GM19468 (cell line): ENCODE measurements at regions not wholly inside any gene's neighbourhood (a gene's known extent, or its start where the extent isn't known, plus 50 kb on each side); places are given as distances from the start of the nearest gene placed in this dataset.

Source experiments
- ATAC-seq: cut with Tn5 transposase; IDR thresholded peaks from one replicate; pipeline ENCODE4 v1.9.1; 2021; ENCODE audit warnings: mild to moderate bottlenecking, moderate library complexity, moderate number of reproducible peaks; ENCODE audit not compliant: unreplicated experiment; ENCODE audit errors: extremely low read depth

DNA sequence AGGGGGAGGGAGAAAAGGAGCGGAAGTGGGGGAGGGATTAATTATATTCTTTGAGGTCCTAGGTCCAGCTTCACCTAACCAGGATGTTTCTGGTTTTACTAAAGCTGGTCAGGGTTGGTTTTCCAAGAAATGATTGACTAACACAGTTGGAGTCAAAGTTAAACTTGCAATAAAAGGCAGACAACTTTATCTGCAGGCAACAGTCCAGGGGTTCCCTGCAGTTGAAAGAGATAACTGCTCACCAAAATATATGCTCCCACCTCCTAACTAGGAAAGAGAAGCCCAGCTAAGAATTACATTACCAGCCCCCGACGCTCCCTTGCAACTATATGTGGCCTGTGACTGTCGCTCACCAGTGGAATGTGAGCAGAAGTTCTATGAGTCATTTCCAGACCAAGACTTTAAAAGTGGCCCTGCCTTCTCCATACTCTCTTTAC lies 140.0 kb upstream of the PKDCC start:
- ATAC-seq, result no peak

DNA sequence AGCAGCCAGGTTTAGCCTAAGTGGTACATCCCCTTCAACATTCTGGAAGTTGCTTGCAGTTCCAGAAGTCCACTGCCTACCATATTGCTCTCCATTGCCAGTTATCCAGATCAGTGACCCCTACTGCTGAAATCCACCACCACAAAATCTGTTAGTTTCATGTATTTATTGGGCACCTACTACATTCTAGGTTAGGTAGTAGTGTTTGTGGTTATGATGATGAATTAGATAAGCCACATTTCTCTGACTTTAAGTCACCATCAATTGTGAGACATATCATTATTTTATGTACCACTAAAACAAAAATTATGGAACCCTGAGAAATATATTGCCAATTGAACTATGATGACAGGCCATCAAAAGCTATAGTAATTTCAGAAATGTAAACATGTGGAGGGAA lies 139.5 kb upstream of the PKDCC start:
- ATAC-seq, result no peak

DNA sequence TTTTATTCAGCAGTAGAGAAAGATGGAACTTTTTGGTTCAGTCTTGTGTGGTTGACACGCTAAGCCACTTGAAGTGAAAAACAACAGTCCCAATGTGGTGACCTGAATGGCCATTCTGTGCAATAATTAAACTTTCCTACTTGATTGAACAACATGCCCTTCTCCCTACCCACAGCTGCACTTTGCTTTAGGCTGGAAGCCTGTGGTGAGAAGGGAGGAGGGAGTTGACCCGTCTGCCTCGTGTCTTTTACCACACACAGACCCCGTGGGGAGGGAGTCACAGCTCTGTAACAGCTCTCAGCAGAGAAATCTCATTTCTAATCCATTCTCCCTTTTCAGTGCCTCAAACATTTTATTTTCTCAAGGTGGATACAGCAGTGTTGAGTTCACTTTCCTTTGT lies 138.2 kb upstream of the PKDCC start:
- ATAC-seq, result no peak

DNA sequence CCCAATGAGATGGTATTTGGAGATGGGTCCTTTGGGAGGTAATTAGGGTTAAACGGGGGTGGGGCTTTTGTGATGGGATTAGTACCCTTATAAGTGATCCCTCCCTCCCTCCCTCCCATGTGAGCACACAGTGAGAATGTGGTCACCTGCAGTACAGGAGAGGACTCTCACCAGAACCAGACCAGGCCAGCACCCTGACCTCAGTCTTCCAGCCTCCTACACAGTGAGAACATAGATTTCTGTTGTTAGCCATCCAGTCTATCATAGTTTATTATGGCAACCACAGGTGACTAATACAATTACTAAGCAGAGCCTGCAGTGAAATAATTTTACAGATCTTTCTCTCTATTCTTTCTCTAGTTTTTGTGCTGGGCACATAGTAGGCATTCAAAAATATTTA lies 137.7 kb upstream of the PKDCC start:
- ATAC-seq, result no peak

DNA sequence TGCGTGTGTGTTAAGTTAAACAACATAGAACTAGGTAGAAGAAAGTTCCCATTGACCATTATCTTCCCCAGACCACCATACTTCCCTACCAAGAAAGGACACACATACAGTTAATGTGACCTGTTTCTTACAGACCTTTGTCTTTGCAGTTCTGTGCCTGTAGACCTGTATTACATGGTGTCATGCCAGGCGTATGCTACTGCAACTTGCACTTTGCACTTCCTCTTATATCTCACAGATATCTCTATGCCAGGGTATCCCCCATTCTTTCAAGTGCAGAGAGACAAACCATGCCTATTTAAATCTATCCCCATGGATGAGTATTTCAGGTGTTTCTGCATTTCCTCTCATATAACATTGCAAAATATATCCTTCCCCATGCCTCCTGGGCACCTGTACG lies 136.8 kb upstream of the PKDCC start:
- no peak for ATAC-seq

DNA sequence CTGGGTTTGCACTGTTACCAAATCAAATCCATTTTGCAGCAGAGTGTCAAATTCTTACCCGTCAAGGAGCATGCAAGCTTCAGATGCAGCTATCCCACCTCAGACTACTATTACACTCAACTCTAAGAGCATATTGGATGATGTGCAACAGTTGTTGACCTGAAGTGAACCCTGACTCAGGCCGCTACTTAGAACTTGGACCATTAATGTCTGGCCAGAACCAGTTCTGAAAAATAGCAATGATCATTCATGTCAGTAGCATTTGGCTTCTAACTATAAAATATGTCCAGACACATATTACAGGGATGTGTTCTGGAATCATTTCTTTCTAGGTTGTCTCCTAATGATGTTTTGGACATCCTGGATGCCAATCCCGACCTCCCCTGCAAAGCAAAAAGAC lies 135.5 kb upstream of the PKDCC start:
- no peak for ATAC-seq

DNA sequence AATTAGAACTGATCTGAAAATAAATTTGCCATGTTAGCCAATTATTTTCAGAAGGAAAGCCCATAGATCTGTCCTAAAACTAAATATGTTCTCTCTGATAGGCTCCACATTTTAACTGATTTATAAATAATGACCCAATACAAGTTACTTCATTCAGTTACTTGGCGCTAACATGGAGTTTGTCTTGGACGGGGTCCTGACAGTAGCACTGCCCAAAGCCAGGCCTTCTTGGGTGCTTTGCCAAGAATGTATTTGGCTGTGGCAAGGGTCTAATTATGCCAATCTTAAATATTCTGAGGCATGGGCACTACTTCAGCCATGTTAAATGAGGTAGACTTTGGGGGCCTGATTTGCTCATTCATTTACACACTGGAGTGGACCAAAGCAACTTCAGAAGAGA lies 135.0 kb upstream of the PKDCC start:
- no peak for ATAC-seq

DNA sequence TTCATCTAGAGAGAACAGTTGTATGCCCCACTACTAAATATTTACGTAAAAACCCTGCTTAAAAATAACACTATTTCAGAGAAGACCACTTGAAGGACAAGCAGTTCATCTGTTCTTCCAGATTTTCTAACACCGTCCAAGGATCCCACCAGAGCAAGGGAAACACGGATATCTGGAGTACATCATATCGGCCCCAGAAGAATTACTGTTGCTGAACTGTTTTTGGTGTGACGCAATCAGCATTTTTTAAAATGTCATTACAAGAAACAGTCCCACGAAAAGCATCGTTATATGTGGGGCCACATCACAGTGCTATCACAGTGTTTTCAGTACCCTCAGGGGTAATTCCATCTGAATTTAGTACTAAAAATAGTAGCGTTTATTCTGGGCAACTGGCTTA lies 134.5 kb upstream of the PKDCC start:
- ATAC-seq, result no peak

DNA sequence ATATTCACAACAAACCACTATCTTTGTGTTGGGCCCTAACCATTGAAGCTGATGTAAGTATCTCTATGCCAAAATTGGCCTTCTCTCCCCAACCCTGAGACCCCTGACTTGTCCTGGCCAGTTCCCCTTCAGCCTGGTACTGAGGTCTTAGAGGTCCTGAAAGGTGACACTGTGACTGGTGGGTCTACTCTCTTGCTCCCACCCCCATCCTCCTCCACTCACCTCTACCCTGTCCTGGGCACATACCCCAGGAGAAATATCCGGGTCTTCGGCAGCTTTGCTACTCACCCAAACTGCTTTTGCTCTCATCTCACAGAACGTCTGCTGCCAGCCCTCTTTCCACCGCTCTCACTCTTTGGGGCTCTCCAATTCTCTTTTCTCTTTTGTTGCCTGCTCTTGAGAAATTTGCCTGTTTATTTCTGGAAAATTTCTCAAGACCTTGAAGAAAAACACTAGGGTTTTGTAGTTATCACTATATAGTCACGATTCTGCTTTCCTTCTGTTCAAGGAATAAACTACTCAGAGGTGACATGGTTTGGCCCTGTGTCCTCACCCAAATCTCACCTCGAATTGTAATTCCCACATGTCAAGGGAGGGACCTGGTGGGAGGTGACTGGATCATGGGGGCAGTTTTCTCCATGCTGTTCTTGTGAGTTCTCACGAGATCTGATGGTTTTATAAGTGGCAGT lies 133.8 kb upstream of the PKDCC start:
- ATAC-seq, result no peak

DNA sequence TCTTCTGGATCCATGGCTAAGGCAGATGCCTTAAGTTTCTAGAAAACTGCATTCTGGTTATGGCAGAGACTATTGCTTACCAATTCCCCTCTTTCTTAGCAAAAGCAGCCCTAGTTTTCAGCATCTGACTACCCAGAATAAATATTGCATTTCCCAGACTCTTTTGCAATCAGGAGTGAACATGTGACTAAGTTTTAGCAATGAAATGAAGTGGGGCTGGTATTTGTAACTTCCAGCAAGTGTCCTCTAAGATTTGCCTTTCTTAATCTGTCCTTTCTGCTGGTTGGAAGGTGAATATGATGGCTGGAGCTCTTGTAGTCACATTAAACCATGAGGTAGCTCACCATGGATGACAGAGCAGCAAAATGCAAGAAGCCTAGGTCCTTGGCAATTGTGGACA lies 132.9 kb upstream of the PKDCC start:
- no peak for ATAC-seq

DNA sequence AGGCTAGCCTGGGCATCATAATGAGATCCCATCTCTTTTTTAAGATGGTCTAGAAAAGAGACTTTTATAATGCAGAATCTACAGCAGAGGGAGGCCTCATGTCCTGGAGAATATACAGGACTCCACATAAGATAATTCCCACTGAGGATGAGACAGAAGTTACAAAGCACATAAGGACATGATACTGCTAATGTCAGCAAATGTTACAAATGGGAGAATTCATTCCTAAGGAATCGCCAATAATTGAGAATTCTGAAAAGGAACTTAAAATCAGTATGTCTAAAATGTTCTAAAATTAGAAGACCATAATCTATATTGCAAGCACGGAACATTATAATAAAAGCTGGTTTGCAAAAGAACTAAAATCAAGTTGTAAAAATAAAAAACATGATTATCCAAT lies 131.6 kb upstream of the PKDCC start:
- no peak for ATAC-seq

DNA sequence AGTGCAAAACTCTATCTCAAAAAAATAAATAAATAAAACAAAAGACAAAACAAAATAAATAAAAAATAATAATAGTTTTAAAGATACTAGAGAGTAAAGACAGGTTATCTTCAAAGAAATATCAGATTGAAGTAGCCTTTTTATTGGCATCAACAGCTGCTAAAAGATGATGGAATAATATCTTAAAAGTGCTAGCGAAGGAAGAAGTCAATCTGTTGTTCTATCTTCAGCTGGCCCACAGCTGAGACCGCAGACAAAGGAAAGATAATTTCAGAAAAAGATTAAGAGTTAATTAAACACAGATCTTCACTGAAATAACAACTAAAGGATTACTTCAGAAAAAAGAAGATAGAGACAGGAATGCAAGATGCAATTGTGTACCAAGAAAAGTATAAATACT lies 130.2 kb upstream of the PKDCC start:
- no peak for ATAC-seq

DNA sequence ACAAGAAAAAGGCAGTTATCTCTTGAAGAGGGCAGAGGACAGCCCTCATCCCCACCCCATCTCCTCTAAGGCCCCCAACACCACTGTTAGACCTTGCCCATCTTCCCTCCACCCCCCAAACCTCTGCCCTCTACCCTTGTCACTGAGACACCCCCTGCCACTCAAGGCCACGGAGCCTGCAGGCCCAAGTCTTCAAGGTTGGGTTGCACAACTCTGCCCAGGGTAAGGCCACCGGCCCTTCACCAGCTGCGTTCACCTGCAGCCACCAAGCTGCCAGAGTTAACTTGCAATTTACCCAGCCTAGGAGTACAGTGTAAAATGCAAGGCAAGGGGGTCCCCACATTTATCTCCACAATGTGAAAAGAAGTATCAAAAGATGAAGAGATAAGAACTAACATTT lies 128.7 kb upstream of the PKDCC start:
- no peak for ATAC-seq

DNA sequence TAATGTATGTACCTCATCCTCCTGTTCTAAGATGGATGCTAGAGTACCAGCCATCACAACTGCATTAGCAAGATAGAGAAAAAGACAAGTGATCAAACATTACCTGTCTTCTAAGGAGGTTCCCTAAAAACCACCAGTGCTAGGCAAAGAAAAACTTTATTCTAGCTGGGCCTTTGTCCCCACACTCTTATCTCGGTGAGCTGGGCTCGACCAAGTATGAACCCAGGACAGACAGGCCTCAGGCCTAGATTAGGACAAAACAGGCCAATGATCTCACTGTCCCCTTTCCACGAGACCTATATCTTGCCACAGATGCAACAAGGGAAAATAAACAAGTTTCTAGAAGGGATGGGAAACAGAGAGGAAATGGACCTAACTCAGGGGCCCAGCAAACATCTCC lies 127.6 kb upstream of the PKDCC start:
- ATAC-seq, result no peak

DNA sequence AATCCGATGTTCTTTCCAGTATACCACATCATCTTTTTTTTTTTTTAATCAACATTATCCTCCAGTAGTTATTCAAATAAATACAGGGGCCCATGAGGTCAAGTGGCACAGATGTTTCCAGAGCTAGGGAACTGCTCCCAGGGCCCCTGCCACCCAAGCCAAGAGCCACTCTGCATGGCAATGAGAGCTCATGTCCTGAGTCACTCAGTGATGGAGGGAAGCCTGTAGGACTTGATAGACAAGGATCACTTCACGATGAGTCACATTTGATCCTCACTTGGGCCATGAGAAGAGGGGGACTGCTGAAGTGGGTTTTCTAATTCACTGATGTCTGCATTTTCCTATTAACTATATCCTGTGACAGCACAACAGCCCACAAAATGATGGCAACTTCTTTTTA lies 127.0 kb upstream of the PKDCC start:
- ATAC-seq, result no peak

DNA sequence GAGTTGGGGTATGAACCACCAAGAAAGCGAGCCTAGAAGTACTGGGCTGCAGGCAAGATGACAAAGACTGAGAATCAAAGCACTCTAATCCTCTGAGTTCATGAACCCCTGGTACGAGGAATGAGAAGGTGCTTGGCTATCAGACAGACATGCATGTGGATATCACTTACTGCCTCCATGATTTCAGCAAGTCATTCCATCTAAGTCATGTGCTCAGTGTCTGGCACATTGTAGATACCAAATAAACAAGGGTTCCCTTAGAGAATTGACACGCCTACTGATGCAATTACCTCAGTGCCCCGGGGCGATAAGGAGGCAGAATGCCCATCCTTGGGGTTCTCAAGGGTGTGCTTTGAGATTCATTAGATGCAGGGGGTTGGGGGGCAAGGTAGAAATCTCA lies 125.6 kb upstream of the PKDCC start:
- ATAC-seq, result no peak

DNA sequence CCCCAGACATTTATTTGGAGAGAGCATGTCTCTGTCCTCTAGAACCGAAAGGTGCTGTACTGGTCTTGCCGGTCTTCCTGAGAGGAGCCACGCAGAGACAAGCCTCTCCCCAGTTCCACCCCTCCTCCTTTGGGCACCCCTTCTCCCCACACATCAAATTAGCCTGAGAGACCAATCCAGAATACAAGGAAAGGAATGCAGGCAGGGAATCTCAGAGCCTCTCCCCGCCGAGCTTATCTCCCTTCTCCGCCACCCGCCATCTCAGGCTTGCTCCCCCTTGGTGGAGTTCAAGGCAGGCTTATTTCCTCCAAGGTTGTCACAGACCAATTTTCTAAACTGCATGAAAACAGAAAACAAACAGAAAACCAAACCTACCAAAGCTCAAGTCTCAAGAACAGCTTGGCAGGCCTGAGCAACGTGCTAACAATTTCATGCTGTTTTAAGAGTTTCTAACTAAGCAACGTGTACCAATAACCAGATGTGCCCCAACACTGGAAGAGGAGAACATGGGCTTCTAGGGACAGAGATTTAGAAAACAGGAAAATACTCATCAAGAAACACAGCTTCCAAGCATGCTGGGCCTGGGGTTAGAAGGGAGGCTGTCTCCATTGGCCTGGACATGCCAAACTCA lies 124.5 kb upstream of the PKDCC start:
- ATAC-seq, result no peak

DNA sequence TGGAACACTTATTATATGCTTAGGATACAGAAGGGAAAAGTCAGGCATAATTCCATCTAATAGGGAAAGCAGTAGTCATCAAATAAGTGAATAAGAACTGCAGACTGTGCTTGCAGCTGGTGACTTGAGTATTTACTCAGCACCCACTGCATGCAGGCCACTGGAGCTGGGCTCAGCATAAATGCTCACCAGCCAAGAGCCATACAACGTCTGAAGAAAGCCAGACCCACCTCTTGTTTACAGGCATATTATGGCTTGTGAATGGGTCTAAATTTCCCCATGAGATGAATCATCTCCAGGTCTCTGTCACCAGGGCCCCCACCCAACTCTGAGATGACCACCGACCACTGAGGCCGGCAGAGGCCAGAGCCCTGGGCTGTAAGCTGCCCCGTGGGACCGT lies 123.8 kb upstream of the PKDCC start:
- no peak for ATAC-seq

DNA sequence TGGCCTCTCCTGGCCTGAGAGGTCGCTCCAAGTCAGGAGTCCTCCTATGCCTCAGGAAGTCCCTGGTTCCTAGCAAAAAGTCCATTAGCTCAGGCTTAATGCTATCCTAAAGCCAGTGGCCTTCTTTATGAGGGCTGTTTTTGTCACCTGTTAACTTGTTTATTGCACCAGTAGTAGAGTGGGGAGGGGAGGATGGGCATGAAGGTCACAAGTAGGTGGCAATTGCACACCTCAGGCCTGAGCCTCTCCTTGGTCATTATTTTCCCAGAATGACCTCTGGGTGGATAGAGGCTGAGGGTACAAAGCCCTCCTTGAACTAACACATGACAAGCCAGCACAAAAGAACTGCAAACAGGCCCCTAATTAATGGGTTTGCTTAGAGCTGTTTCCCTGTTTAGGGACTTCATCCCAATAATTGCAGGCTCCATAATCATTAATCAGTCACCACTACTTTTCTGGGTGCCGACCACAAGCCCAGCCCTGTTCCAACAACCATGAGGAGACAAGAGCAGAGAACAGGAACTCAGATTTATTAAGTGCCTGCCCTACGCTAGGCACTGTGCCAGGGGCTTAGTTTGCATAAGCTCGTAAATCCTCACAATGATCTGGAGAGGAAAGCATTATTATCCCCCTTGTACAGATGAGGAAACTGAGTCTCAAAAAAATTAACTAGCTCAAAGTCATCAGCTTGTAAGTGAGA lies 123.0 kb upstream of the PKDCC start:
- ATAC-seq, result no peak

DNA sequence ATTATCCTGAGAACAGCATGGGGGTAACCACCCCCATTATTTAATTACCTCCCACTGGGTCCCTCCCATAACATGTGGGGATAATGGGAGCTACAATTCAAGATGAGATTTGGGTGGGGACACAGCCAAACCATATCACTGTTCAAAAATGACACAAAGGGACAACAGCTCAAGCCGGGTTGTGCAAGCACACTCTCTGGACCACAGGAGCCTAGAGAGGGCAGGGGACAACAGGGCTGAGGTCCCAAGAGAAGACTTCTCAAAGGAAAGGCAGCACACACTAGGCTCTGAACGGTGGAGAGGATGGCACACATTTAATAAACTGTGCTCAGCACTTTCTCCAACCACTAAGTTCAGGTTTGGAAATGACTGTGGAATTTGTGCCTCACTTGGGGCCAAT lies 122.1 kb upstream of the PKDCC start:
- no peak for ATAC-seq

DNA sequence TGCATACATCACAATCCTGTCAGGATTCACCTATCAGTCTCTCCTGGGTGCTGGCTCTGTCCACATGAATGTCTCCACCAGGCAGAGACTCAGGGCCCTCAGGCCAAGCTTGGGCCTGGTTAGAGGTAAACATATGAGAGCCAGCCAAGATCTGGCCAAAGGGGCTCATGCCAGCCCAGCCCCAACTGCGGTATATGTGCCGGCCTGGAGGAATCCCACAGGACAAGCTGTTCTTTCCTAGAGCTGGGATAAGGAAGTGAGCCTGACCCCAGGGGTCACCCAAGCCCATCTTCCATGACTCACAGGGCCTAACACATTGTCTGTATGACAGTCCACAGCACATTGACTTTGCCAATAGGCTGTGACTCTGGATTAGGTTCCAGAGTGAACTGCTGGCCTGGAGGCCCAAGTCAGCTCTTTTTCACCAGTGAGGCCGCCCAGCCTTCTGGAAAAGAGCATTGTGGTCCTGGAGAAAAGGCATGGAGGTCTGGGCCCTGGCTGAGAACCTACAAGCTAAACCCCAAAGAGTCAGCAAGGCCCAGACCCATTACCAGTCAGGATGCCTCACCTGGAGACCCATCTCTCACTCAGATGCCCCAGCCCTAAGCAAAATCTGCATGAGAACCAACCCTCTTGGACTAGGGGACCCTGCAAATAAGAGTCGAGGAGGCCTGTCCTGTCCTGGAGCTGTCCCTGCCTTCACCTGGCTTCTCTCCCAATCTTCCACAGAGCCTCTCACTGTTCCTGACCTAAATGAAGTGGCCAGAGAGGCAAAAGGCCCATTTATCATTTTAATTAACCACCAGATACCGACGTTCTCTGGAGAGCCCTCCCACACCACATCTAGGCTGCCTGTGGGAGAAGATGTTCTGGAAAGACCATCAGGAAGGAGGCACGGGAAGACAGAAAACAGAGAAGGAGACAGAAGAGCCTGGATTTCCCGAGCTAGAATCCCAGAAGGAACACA lies 120.9 kb upstream of the PKDCC start:
- no peak for ATAC-seq
